ENCODE measurements at regions not wholly inside any gene's neighbourhood (a gene's known extent, or its start where the extent isn't known, plus 50 kb on each side); places are given as distances from the start of the nearest gene placed in this dataset.

- no peak for TF ChIP-seq CTCF (IDR thresholded peaks at IDR 0.05)
- no peak for TF ChIP-seq EP300 (IDR thresholded peaks at IDR 0.05)
- TF ChIP-seq POLR2A (IDR thresholded peaks at IDR 0.05), result no peak
- Histone ChIP-seq H3K4me1 (no peaks in the 10 kb centered on the region), H3K36me3 (no peaks in the 10 kb centered on the region), H3K4me3 (no peak overlapping the region), H3K27me3 (no peaks in the 10 kb centered on the region), H3K27ac (no peak overlapping the region), H3K9me3 (no peaks in the 10 kb centered on the region)
- WGBS, 2 donors, result 63 to 66% methylated on average over 5 of the region's 5 CpGs
- DNase-seq, result no peak
- intact Hi-C loops (cut with DNase I), result no loop called here
These were observed 63.7 kb upstream of the HEPHL1 start for GRCh38 chr11:93957397-93957952.

DNA sequence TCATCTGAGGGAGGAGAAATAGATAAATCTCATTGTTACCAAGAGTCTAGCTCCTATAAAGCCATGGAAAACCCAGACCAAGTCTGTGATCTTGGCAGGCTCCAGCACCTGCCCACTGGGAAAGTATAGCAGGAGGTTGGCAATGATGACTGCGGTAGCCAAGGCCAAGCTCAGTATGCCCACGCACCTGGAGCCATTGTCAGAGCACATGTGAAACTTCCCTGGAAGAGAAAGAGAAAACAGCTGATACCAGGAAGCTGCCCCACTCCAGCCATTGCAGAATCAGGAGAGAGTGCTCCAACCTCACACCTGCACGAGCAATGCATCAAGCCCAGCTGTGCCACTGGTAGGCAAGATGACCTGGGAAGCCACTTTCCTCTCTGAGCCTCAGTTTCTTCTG is 62.2 kb upstream of the HEPHL1 start:
- Histone ChIP-seq H3K4me3 (no peak overlapping the region), H3K36me3 (no peaks in the 10 kb centered on the region), H3K4me1 (no peaks in the 10 kb centered on the region), H3K27ac (no peak overlapping the region), H3K9me3 (no peaks in the 10 kb centered on the region), H3K27me3 (no peaks in the 10 kb centered on the region)
- 81 to 87% methylated on average over 3 of the region's 3 CpGs for WGBS, 2 donors
- intact Hi-C loops (cut with DNase I), result no loop called here
- no peak for DNase-seq
- TF ChIP-seq EP300 (IDR thresholded peaks at IDR 0.05), result no peak
- TF ChIP-seq POLR2A (IDR thresholded peaks at IDR 0.05), result no peak
- TF ChIP-seq CTCF (IDR thresholded peaks at IDR 0.05), result no peak
- TF ChIP-seq POLR2AphosphoS5 (IDR thresholded peaks at IDR 0.05), result no peak

DNA sequence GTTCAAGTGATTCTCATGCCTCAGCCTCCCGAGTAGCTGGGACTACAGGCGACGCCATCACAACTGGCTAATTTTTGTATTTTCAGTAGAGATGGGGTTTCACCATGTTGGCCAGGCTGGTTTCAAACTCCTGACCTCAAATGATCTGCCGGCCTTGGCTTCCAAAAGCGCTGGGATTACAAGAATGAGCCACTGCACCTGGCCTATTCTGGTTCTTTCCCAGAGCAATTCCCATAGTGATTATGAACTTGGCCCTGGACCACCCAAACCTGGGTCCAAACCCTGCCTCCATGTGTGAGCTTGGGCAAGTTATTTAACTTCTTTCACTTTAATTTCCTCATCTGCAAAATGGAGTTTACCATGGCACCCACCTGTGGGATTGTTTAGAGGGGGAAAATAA is 61.5 kb upstream of the HEPHL1 start:
- Histone ChIP-seq H3K4me1 (no peaks in the 10 kb centered on the region), H3K4me3 (no peak overlapping the region), H3K27ac (no peak overlapping the region), H3K36me3 (no peaks in the 10 kb centered on the region), H3K27me3 (no peaks in the 10 kb centered on the region), H3K9me3 (no peaks in the 10 kb centered on the region)
- WGBS, 2 donors, result 81 to 91% methylated on average over 5 of the region's 5 CpGs
- intact Hi-C loops (cut with DNase I), result no loop called here
- no peak for DNase-seq
- TF ChIP-seq CTCF (IDR thresholded peaks at IDR 0.05), result no peak
- no peak for TF ChIP-seq POLR2AphosphoS5 (IDR thresholded peaks at IDR 0.05)
- TF ChIP-seq POLR2A (IDR thresholded peaks at IDR 0.05), result no peak
- TF ChIP-seq EP300 (IDR thresholded peaks at IDR 0.05), result no peak

- no peak for DNase-seq
These were observed 58.1 kb upstream of the HEPHL1 start for GRCh38 chr11:93963072-93963471.

More at GRCh38 chr11:93963072-93963471, 58.1 kb upstream of the HEPHL1 start:
- Histone ChIP-seq H3K4me1 (no peaks in the 10 kb centered on the region), H3K36me3 (no peaks in the 10 kb centered on the region), H3K4me3 (no peak overlapping the region), H3K9me3 (no peaks in the 10 kb centered on the region), H3K27ac (no peak overlapping the region), H3K27me3 (no peaks in the 10 kb centered on the region)
- WGBS, 2 donors, result 61 to 87% methylated on average over 2 of the region's 2 CpGs
- TF ChIP-seq CTCF (IDR thresholded peaks at IDR 0.05) (no peak), POLR2AphosphoS5 (IDR thresholded peaks at IDR 0.05) (no peak), EP300 (IDR thresholded peaks at IDR 0.05) (no peak), POLR2A (IDR thresholded peaks at IDR 0.05) (no peak)
- intact Hi-C loops (cut with DNase I), result no loop called here
